Sigmoid colon (tissue), 4 donors: ENCODE measurements at regions not wholly inside any gene's neighbourhood (a gene's known extent, or its start where the extent isn't known, plus 50 kb on each side); places are given as distances from the start of the nearest gene placed in this dataset.

Experiments
- CTCF ChIP-seq, 4 experiments: fragments of 450-650 bp in 3 of 4; fragments of 200-600 bp in 1 of 4; IDR thresholded peaks; one replicate each; pipeline ENCODE4 v1.5.1; 2016 to 2019; ENCODE audit warnings: antibody characterized with exemption in 4 of 4, mild to moderate bottlenecking in 3 of 4, moderate library complexity in 2 of 4
- EP300 ChIP-seq, 4 donors: sonication (generic); formaldehyde crosslinking; IDR thresholded peaks; one replicate each; pipeline ENCODE4 v1.6.1; 2017; ENCODE audit warnings: antibody characterized with exemption in 4 of 4
- POLR2A ChIP-seq, 2 donors: fragments of 450-650 bp; IDR thresholded peaks; one replicate each; pipeline ENCODE4 v1.6.1; 2016; ENCODE audit warnings: antibody characterized with exemption in 2 of 2, mild to moderate bottlenecking in 2 of 2, moderate library complexity in 2 of 2
- POLR2AphosphoS5 ChIP-seq, 4 donors: sonication (generic); formaldehyde crosslinking; IDR thresholded peaks; one replicate each; pipeline ENCODE4 v1.6.1; 2017; ENCODE audit warnings: antibody characterized with exemption in 4 of 4

DNA sequence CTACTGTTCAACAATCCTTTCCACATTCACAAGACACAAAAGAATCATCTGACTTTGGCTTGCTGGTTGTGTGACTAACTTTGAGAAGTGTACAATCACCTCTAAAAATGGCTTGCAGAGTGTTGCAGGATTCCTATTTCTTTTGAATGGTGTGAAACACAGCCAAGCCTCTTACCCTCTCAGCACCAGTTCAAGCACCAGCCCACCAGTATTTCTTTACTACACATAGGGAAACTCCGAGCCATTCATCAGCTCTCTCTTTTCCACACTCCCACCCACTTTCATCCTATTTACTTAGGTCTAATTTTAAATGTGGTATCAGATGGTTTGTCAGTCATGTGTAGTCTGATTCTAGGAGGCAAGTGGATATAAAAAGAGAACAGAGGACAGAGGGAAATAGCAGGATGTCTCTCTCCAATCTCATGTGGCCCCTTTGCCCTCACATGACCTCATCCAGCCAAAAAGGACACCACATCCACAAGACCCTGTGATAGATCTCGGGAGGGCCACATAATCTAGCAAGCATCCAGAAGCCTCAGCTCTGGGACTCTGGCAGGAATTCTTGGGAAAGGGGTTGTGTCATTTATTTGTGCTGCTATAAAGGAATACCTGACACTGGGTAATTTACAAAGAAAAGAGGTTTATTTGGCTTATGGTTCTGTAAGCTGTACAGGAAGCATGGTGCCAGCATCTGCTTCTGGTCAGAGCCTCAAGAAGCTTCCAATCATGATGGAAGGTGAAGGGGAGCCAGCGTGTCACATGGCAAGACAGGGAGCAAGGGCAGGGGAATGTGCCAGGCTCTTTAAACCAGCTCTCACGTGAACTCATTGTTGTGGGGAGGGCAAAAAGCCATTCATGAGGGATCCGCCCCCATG is 66.8 kb upstream of the NEBL start:
- TF ChIP-seq POLR2A (IDR thresholded peaks at IDR 0.05): no peak
- TF ChIP-seq POLR2AphosphoS5 (IDR thresholded peaks at IDR 0.05): no peak
- no peak for TF ChIP-seq CTCF (IDR thresholded peaks at IDR 0.05)
- TF ChIP-seq EP300 (IDR thresholded peaks at IDR 0.05): no peak
